CD4-positive, CD25-positive, alpha-beta regulatory T cell (primary cell): ENCODE measurements at regions not wholly inside any gene's neighbourhood (a gene's known extent, or its start where the extent isn't known, plus 50 kb on each side); places are given as distances from the start of the nearest gene placed in this dataset.
A peak's percentile ranks its signal among the peaks of the same experiment; 100 is the strongest.

ENCODE experiments used
- ATAC-seq, 2 donors: fragments of 150-1000 bp; cut with Tn5 transposase; one replicate each; pipeline ENCODE4 v1.10.0; 2021; ENCODE audit warnings: low read depth in 2 of 2, moderate number of reproducible peaks in 2 of 2, moderate library complexity in 1 of 2
- DNase-seq, 3 donors: peaks; one replicate each; pipeline versions ENCODE4 v3.0.0 to v3.0.0-alpha.2; 2012 to 2022; ENCODE audit warnings: mixed read lengths in 1 of 3
- H3K27ac ChIP-seq: one replicate; pipeline ENCODE4 v1.7.0; 2013; ENCODE audit warnings: mild to moderate bottlenecking, low read length; ENCODE audit not compliant: insufficient read depth, poor library complexity, severe bottlenecking
- H3K27me3 ChIP-seq: one replicate; pipeline ENCODE4 v1.7.0; 2013; ENCODE audit warnings: low read length; ENCODE audit not compliant: control insufficient read depth, insufficient read depth
- H3K36me3 ChIP-seq: one replicate; pipeline ENCODE4 v1.7.0; 2013; ENCODE audit warnings: mild to moderate bottlenecking, low read length, moderate library complexity; ENCODE audit not compliant: control insufficient read depth, insufficient read depth
- H3K4me1 ChIP-seq: 2 replicates; pipeline ENCODE4 v1.7.0; 2013; ENCODE audit warnings: mild to moderate bottlenecking, low read length; ENCODE audit not compliant: insufficient read depth, control insufficient read depth, poor library complexity, severe bottlenecking
- H3K4me3 ChIP-seq: one replicate; pipeline ENCODE4 v1.7.0; 2013; ENCODE audit warnings: low read depth, mild to moderate bottlenecking, low read length, moderate library complexity
- H3K9me3 ChIP-seq, 2 experiments: 1 replicate in 1 of 2; 2 replicates in 1 of 2; pipeline ENCODE4 v1.7.0; 2013; ENCODE audit warnings: low read length in 2 of 2, mild to moderate bottlenecking in 1 of 2, moderate library complexity in 1 of 2; ENCODE audit not compliant: control insufficient read depth in 2 of 2
- H3K27ac Mint-ChIP-seq, 3 donors: one replicate each; pipeline ENCODE4 v1.8.0; 2020 to 2022; ENCODE audit warnings: mild to moderate bottlenecking in 3 of 3, mixed read lengths in 3 of 3, moderate library complexity in 2 of 3
- H3K27me3 Mint-ChIP-seq: one replicate; pipeline ENCODE4 v1.8.0; 2022; ENCODE audit warnings: mild to moderate bottlenecking, mixed read lengths
- H3K36me3 Mint-ChIP-seq: one replicate; pipeline ENCODE4 v1.8.0; 2020; ENCODE audit warnings: mixed read lengths
- H3K4me1 Mint-ChIP-seq, 4 donors: one replicate each; pipeline ENCODE4 v1.8.0; 2020 to 2022; ENCODE audit warnings: mixed read lengths in 4 of 4, mild to moderate bottlenecking in 1 of 4
- H3K4me3 Mint-ChIP-seq, 4 donors: one replicate each; pipeline ENCODE4 v1.8.0; 2020 to 2022; ENCODE audit warnings: mild to moderate bottlenecking in 4 of 4, mixed read lengths in 4 of 4, moderate library complexity in 3 of 4
- H3K9me3 Mint-ChIP-seq, 7 donors: one replicate each; pipeline ENCODE4 v1.8.0; 2020 to 2022; ENCODE audit warnings: mixed read lengths in 7 of 7, mild to moderate bottlenecking in 3 of 7, moderate library complexity in 2 of 7

DNA sequence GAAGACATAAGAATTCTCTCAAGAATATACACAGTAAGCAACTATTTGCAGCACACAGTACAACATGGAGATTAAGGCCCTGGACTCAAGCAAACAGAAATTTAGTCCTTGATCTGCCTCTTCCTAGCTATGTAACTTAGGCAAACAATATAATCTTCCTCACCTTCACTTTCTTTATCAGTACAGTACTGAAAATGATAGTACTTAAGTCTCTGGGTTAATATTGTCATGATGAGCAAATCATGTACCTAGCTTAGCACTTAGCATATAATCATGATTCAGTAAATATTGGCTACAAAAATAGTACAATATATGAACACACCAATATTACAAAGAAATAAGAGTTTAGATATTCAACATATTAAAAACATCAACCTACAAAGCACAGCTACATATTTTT lies 320.5 kb downstream of the HACE1 start:
- H3K27me3 Mint-ChIP-seq, result no peaks in the 10 kb centered on the region
- no peaks in the 10 kb centered on the region for H3K36me3 Mint-ChIP-seq

GRCh38 chr6:104537872-104538271 lies 321.8 kb downstream of the HACE1 start:
- DNase-seq, result no peak
- no peak overlapping the region for H3K4me3 ChIP-seq
- no peak for ATAC-seq
- no peak overlapping the region for H3K27ac ChIP-seq
- Mint-ChIP-seq H3K4me1 (no peaks in the 10 kb centered on the region), H3K27me3 (no peaks in the 10 kb centered on the region), H3K36me3 (no peaks in the 10 kb centered on the region), H3K27ac (no peak overlapping the region), H3K4me3 (no peak overlapping the region), H3K9me3 (peaks cover 0 to 5% (median 0%) of the 10 kb centered on the region in 7 donors)
- H3K36me3 ChIP-seq, result no peaks in the 10 kb centered on the region
- no peaks in the 10 kb centered on the region for H3K27me3 ChIP-seq
- no peaks in the 10 kb centered on the region for H3K4me1 ChIP-seq
- no peaks in the 10 kb centered on the region for H3K9me3 ChIP-seq

More for the DNA sequence above, 320.5 kb downstream of the HACE1 start:
- H3K4me3 Mint-ChIP-seq, result no peak overlapping the region
- DNase-seq (no peak), ATAC-seq (no peak)
- no peak overlapping the region for H3K27ac Mint-ChIP-seq
- H3K4me1 Mint-ChIP-seq, result no peaks in the 10 kb centered on the region
- H3K27me3 ChIP-seq, result no peaks in the 10 kb centered on the region
- H3K27ac ChIP-seq, result no peak overlapping the region
- H3K36me3 ChIP-seq, result no peaks in the 10 kb centered on the region
- peaks cover 0 to 2% (median 0%) of the 10 kb centered on the region in 7 donors for H3K9me3 Mint-ChIP-seq
- H3K4me1 ChIP-seq, result no peaks in the 10 kb centered on the region
- no peaks in the 10 kb centered on the region for H3K9me3 ChIP-seq
- no peak overlapping the region for H3K4me3 ChIP-seq

DNA sequence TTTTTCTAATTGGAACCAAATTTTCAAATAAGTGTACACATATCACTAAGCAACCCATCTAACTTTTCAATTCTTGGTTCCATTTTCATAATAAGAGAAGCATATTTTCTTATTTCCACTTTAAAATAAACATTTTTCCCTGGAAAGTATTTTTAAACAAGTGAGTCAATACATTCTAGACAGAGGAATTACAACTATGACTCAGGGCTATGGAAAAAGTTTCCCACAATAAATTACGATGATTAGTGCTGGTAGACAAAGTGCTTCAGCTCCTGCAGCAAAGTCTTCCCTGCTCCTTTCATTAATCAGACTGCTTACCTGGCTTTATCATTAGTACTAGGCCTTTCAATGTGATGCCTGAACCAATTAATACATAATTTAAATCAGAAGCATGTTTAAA lies 322.5 kb downstream of the HACE1 start:
- no peaks in the 10 kb centered on the region for H3K27me3 Mint-ChIP-seq
- no peaks in the 10 kb centered on the region for H3K36me3 Mint-ChIP-seq
- H3K4me3 Mint-ChIP-seq, result no peak overlapping the region
- DNase-seq, result no peak
- Histone ChIP-seq H3K27ac (no peak overlapping the region), H3K4me3 (no peak overlapping the region), H3K4me1 (no peaks in the 10 kb centered on the region), H3K27me3 (no peaks in the 10 kb centered on the region), H3K9me3 (no peaks in the 10 kb centered on the region), H3K36me3 (no peaks in the 10 kb centered on the region)
- no peaks in the 10 kb centered on the region for H3K4me1 Mint-ChIP-seq
- no peak overlapping the region for H3K27ac Mint-ChIP-seq
- no peak for ATAC-seq
- peaks cover 0 to 3% (median 0%) of the 10 kb centered on the region in 7 donors for H3K9me3 Mint-ChIP-seq

DNA sequence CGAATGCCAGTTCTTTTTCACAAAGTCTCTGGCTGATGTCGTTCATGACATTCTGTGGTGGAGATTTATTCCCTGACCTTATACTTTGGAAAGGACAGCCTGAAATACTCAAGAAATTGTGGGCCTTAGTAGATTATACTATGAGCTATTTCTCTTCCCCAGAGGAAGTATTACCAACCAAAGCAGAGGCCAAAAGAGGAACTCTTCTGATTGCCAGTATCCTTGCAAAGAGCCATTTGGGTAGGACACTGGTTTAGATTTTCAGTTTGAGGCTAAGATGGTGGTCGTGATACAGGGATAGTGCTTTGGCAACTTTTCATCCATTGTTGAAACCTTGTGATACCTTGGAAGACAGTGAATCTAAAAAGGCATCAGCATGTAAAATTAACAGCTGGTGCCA lies 327.3 kb downstream of the HACE1 start:
- H3K27ac ChIP-seq, result no peak overlapping the region
- Mint-ChIP-seq H3K27ac (no peak overlapping the region), H3K36me3 (no peaks in the 10 kb centered on the region), H3K4me1 (peaks cover 0 to 2% (median 0%) of the 10 kb centered on the region in 4 donors), H3K27me3 (peaks cover 6% of the 10 kb centered on the region), H3K9me3 (peaks cover 0 to 3% (median 0%) of the 10 kb centered on the region in 7 donors), H3K4me3 (no peak overlapping the region)
- H3K36me3 ChIP-seq, result no peaks in the 10 kb centered on the region
- H3K4me1 ChIP-seq, result no peaks in the 10 kb centered on the region
- ATAC-seq (no peak), DNase-seq (no peak)
- no peaks in the 10 kb centered on the region for H3K9me3 ChIP-seq
- H3K27me3 ChIP-seq, result no peaks in the 10 kb centered on the region
- no peak overlapping the region for H3K4me3 ChIP-seq

DNA sequence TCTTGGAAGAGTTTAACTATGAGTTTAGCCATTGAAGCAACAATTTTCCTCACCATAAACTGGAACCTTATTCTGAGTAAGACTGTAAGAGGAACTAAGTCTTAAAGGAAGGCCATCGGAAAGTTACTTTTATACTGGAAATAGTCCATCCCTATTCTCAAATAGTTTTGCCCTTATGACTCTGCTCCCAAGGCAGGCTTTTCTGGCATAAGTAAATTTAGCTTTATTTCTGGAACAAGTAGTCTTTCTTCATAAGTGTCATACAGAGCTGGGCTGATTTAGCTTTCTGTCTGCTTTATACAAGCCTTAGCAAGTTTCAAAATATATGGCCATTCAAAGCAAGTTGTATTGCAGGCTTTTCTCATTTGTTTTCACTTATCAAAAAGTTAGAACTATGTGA lies 328.1 kb downstream of the HACE1 start:
- Mint-ChIP-seq H3K4me3 (no peak overlapping the region), H3K27ac (no peak overlapping the region)

GRCh38 chr6:104527761-104528415 lies 331.8 kb downstream of the HACE1 start:
- no peak for DNase-seq
- Mint-ChIP-seq H3K27me3 (peaks cover 6% of the 10 kb centered on the region), H3K4me3 (no peak overlapping the region), H3K27ac (peak overlapping the region in 1 of 3 donors; percentile 50), H3K9me3 (no peaks in the 10 kb centered on the region), H3K36me3 (no peaks in the 10 kb centered on the region), H3K4me1 (peaks cover 0 to 5% (median 1%) of the 10 kb centered on the region in 4 donors)
- no peaks in the 10 kb centered on the region for H3K27me3 ChIP-seq
- H3K27ac ChIP-seq, result no peak overlapping the region
- ATAC-seq, result no peak
- H3K4me1 ChIP-seq, result no peaks in the 10 kb centered on the region
- no peak overlapping the region for H3K4me3 ChIP-seq
- H3K9me3 ChIP-seq, result no peaks in the 10 kb centered on the region
- no peaks in the 10 kb centered on the region for H3K36me3 ChIP-seq

More for the DNA sequence above, 328.1 kb downstream of the HACE1 start:
- no peaks in the 10 kb centered on the region for H3K4me1 ChIP-seq
- no peaks in the 10 kb centered on the region for H3K27me3 ChIP-seq
- Mint-ChIP-seq H3K27me3 (peaks cover 6% of the 10 kb centered on the region), H3K9me3 (peaks cover 0 to 3% (median 0%) of the 10 kb centered on the region in 7 donors), H3K4me1 (peaks cover 0 to 2% (median 0%) of the 10 kb centered on the region in 4 donors), H3K36me3 (no peaks in the 10 kb centered on the region)
- H3K36me3 ChIP-seq, result no peaks in the 10 kb centered on the region
- ATAC-seq (no peak), DNase-seq (no peak)
- H3K4me3 ChIP-seq, result no peak overlapping the region
- H3K9me3 ChIP-seq, result no peaks in the 10 kb centered on the region
- no peak overlapping the region for H3K27ac ChIP-seq

DNA sequence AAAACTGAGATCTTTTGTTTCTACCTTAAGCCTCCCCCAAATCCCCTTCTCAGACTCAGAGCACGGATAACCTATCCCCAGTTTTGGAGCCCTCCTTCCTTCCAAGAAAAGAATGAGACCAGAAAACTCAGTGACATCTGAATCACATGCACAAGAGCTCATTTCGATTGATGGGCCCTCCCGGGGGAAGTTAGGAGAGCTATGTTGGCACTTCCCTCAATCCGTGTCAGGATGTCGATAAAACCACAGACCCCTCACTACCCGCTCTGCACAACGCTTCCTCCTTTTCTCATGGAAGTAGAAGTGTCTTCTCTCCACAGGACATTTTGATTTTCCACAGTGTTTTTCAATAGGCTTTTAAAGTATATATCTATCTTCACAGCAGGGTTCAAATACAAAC lies 332.4 kb downstream of the HACE1 start:
- Mint-ChIP-seq H3K27me3 (peaks cover 6% of the 10 kb centered on the region), H3K9me3 (no peaks in the 10 kb centered on the region), H3K4me1 (peaks cover 0 to 5% (median 1%) of the 10 kb centered on the region in 4 donors), H3K36me3 (no peaks in the 10 kb centered on the region), H3K27ac (peak overlapping the region in 1 of 3 donors; percentile 50), H3K4me3 (no peak overlapping the region)
- DNase-seq (no peak), ATAC-seq (no peak)
- no peak overlapping the region for H3K4me3 ChIP-seq
- H3K36me3 ChIP-seq, result no peaks in the 10 kb centered on the region
- no peaks in the 10 kb centered on the region for H3K4me1 ChIP-seq
- H3K27ac ChIP-seq, result no peak overlapping the region
- no peaks in the 10 kb centered on the region for H3K9me3 ChIP-seq
- H3K27me3 ChIP-seq, result no peaks in the 10 kb centered on the region

DNA sequence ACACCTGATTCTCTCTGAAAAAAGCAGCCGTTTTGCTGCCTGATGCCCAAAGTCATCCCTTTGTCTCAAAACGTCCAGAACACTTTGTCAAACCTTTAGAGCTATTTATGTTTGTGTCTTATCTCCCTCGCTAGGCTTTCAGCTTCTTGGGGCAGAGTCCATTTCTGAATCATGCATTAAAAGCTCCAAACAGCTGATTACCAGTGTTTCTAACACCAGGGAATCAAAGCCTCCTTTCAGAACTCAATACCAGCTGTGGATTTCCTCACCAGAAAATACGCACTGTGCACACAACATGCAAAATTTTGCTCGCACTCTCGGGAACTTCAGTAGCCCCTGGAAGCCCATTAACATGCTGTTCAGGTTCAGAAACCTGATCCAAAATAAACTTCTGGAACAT lies 333.3 kb downstream of the HACE1 start:
- no peaks in the 10 kb centered on the region for H3K27me3 ChIP-seq
- no peaks in the 10 kb centered on the region for H3K9me3 ChIP-seq
- peaks cover 6% of the 10 kb centered on the region for H3K27me3 Mint-ChIP-seq
- no peak for DNase-seq
- ATAC-seq, result no peak
- no peak overlapping the region for H3K27ac ChIP-seq
- H3K36me3 ChIP-seq, result no peaks in the 10 kb centered on the region
- H3K9me3 Mint-ChIP-seq, result no peaks in the 10 kb centered on the region
- no peak overlapping the region for H3K27ac Mint-ChIP-seq
- H3K4me1 Mint-ChIP-seq, result peaks cover 0 to 5% (median 1%) of the 10 kb centered on the region in 4 donors
- no peak overlapping the region for H3K4me3 ChIP-seq
- no peaks in the 10 kb centered on the region for H3K36me3 Mint-ChIP-seq
- no peak overlapping the region for H3K4me3 Mint-ChIP-seq
- no peaks in the 10 kb centered on the region for H3K4me1 ChIP-seq
